ENCODE measurements at regions not wholly inside any gene's neighbourhood (a gene's known extent, or its start where the extent isn't known, plus 50 kb on each side); places are given as distances from the start of the nearest gene placed in this dataset.

- no peak for TF ChIP-seq CTCF (conservative IDR thresholded peaks at IDR 0.05; ENCODE audit: low read depth, low read length)
- no peak for DNase-seq (ENCODE audit: low read depth)
- no peak overlapping the region for H3K4me3 ChIP-seq (ENCODE audit: low read length)
Observed at GRCh38 chr12:75683220-75683619, 171.8 kb upstream of the KRR1 start.

GRCh38 chr12:75677522-75677921 lies 166.1 kb upstream of the KRR1 start:
- no peak for TF ChIP-seq CTCF (conservative IDR thresholded peaks at IDR 0.05; ENCODE audit: low read depth, low read length)
- no peak for DNase-seq (ENCODE audit: low read depth)
- no peak overlapping the region for H3K4me3 ChIP-seq (ENCODE audit: low read length)

- no peak for TF ChIP-seq CTCF (conservative IDR thresholded peaks at IDR 0.05; ENCODE audit: low read depth, low read length)
- H3K4me3 ChIP-seq (ENCODE audit: low read length): no peak overlapping the region
- DNase-seq (ENCODE audit: low read depth): no peak
Observed at GRCh38 chr12:75674393-75674792, 163.0 kb upstream of the KRR1 start.

GRCh38 chr12:75672200-75672599 lies 160.8 kb upstream of the KRR1 start:
- TF ChIP-seq CTCF (conservative IDR thresholded peaks at IDR 0.05; ENCODE audit: low read depth, low read length): no peak
- no peak for DNase-seq (ENCODE audit: low read depth)

DNA sequence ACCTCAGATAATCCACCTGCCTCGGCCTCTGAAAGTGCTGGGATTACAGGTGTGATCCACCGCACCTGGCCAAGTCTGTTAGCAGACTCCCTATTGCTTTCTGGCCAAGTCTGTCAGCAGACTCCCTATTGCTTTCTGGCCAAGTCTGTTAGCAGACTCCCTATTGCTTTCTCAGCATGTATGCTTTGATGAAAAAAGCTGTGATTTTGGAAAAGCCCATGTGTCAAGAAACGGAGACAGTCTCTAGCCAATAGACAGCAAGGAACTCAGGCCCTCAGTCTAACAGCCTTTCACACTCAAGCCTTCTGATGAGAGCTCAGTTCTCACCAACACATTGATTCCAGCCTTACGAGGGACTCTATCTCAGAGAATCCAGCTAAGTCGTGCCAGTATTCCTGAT lies 158.8 kb upstream of the KRR1 start:
- TF ChIP-seq CTCF (conservative IDR thresholded peaks at IDR 0.05; ENCODE audit: low read depth, low read length): no peak
- no peak overlapping the region for H3K4me3 ChIP-seq (ENCODE audit: low read length)
- no peak for DNase-seq (ENCODE audit: low read depth)

More at GRCh38 chr12:75672200-75672599, 160.8 kb upstream of the KRR1 start:
- H3K4me3 ChIP-seq (ENCODE audit: low read length): no peak overlapping the region

GRCh38 chr12:75666939-75667334 lies 155.5 kb upstream of the KRR1 start:
- H3K4me3 ChIP-seq (ENCODE audit: low read length): no peak overlapping the region
- no peak for DNase-seq (ENCODE audit: low read depth)
- no peak for TF ChIP-seq CTCF (conservative IDR thresholded peaks at IDR 0.05; ENCODE audit: low read depth, low read length)

DNA sequence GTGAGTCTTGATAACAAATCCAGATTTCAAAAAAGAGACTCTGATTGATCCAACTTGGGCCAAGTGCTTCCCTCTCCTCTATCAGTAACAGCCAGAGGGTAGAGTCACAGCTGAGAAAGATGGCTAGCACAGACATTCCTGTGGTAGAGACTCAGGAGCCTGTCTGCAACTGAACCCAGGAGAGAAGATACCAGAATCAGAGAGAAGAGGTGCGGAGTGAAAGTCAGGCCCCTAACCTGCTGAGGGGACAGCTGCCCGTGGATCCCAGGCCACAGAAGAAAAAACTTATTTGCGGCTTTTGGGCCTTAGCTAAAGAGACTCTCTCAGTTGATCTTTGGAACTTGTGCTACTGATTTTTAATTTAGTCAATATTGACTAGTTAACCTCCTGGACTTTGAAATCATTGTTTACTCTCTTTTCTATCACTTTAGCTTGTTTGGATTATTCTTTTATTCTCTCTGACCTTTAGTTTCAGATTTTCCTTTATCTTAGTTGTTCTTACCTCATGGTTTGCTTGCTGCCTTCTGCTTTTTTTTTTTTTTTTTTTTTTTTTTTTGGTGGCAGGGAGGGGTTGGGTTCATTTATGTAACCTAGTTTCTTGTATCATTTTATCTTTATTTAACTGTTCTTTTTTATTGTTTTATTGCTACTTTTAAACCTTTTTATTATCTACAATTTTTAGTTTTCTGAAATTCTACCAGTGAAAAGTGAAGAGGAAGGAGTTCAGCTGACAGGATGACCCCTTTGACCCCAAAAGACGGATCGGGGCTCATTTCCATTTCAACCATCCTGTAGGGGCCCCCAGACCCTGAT lies 154.9 kb upstream of the KRR1 start:
- no peak for DNase-seq (ENCODE audit: low read depth)

More for the DNA sequence above, 154.9 kb upstream of the KRR1 start:
- no peak for TF ChIP-seq CTCF (conservative IDR thresholded peaks at IDR 0.05; ENCODE audit: low read depth, low read length)
- no peak overlapping the region for H3K4me3 ChIP-seq (ENCODE audit: low read length)
